H1 (cell line): ENCODE measurements at regions not wholly inside any gene's neighbourhood (a gene's known extent, or its start where the extent isn't known, plus 50 kb on each side); places are given as distances from the start of the nearest gene placed in this dataset.

Source experiments
- CTCF ChIA-PET: fragments of 300-600 bp; sonication (Branson Sonifier 250); formaldehyde crosslinking; loops from one replicate; lab custom pipeline; 2021; ENCODE audit not compliant: partially characterized antibody; lab: Charles Lee
- POLR2A ChIA-PET: fragments of 300-600 bp; sonication (Branson Sonifier 250); formaldehyde crosslinking; loops from one replicate; lab custom pipeline; 2021; ENCODE audit warnings: inconsistent platforms; ENCODE audit not compliant: partially characterized antibody; lab: Charles Lee
- DNase-seq, 2 experiments: peaks; one replicate each; pipeline versions ENCODE4 v3.0.0 to v3.0.0-alpha.2; 2010 to 2022; ENCODE audit warnings: low spot score in 2 of 2, low read depth in 1 of 2, mixed read lengths in 1 of 2
- FAIRE-seq: peaks from 2 replicates; lab custom pipeline; 2011; peaks lifted over from hg19 to GRCh38; lab: Jason Lieb, UNC
- H2AFZ ChIP-seq: 2 replicates; pipeline ENCODE4 v1.8.1; 2012; ENCODE audit warnings: low read length, inconsistent platforms
- H2AK5ac ChIP-seq: 2 replicates; pipeline ENCODE4 v1.6.1; 2013; ENCODE audit warnings: low read depth, low read length
- H2BK120ac ChIP-seq: replicated peaks from 2 replicates; pipeline ENCODE3; 2013; ENCODE audit warnings: low read depth, low read length, inconsistent platforms
- H2BK12ac ChIP-seq: 2 replicates; pipeline ENCODE4 v1.6.1; 2013; ENCODE audit warnings: low read depth, low read length
- H2BK15ac ChIP-seq: 2 replicates; pipeline ENCODE4 v1.6.1; 2013; ENCODE audit warnings: low read length
- H2BK20ac ChIP-seq: 2 replicates; pipeline ENCODE4 v1.6.1; 2013; ENCODE audit warnings: low read length
- H2BK5ac ChIP-seq: 2 replicates; pipeline ENCODE4 v1.6.1; 2013; ENCODE audit warnings: low read depth, low read length
- H3K14ac ChIP-seq: 2 replicates; pipeline ENCODE4 v1.6.1; 2013; ENCODE audit warnings: inconsistent platforms; ENCODE audit not compliant: insufficient read length
- H3K18ac ChIP-seq: 2 replicates; pipeline ENCODE4 v1.6.1; 2013; ENCODE audit warnings: low read length; ENCODE audit errors: extremely low read depth
- H3K23ac ChIP-seq: 2 replicates; pipeline ENCODE4 v1.6.1; 2013; ENCODE audit warnings: inconsistent platforms; ENCODE audit not compliant: insufficient read length
- H3K23me2 ChIP-seq: 2 replicates; pipeline ENCODE4 v1.6.1; 2013; ENCODE audit warnings: low read depth, low read length
- H3K27ac ChIP-seq: 2 replicates; pipeline ENCODE4 v1.6.1; 2011; ENCODE audit warnings: low read depth, low read length, inconsistent platforms
- H3K27me3 ChIP-seq, 4 experiments: replicated peaks in 1 of 4; 1 replicate in 1 of 4; 2 replicates in 3 of 4; pipeline versions ENCODE4 v1.6.1 to v1.8.1; 2011 to 2013; ENCODE audit warnings: low read length in 3 of 4, mild to moderate bottlenecking in 3 of 4, inconsistent platforms in 2 of 4, mixed read lengths in 2 of 4, moderate library complexity in 1 of 4; ENCODE audit not compliant: control insufficient read depth in 3 of 4, insufficient read depth in 3 of 4; ENCODE audit errors: extremely low read depth in 1 of 4
- H3K36me3 ChIP-seq, 4 experiments: 2 replicates each; pipeline versions ENCODE4 v1.6.1 to v1.8.1; 2011 to 2013; ENCODE audit warnings: mild to moderate bottlenecking in 4 of 4, low read length in 3 of 4, moderate library complexity in 2 of 4, control low read depth in 1 of 4, inconsistent platforms in 1 of 4; ENCODE audit not compliant: insufficient read depth in 4 of 4, control insufficient read depth in 2 of 4
- H3K4ac ChIP-seq: replicated peaks from 2 replicates; pipeline ENCODE3; 2013; ENCODE audit warnings: low read length, low read depth, mixed read lengths, inconsistent platforms; ENCODE audit not compliant: insufficient read length
- H3K4me1 ChIP-seq, 4 experiments: replicated peaks in 1 of 4; 1 replicate in 1 of 4; 2 replicates in 3 of 4; pipeline versions ENCODE4 v1.6.1 to v1.8.1; 2011 to 2013; ENCODE audit warnings: low read length in 3 of 4, inconsistent platforms in 2 of 4, mixed read lengths in 1 of 4; ENCODE audit not compliant: insufficient read depth in 4 of 4, control insufficient read depth in 3 of 4
- H3K4me2 ChIP-seq, 2 experiments: 2 replicates each; pipeline versions ENCODE4 v1.6.1 to v1.8.1; 2011 to 2013; ENCODE audit warnings: low read depth in 2 of 2, low read length in 2 of 2, control low read depth in 1 of 2, inconsistent platforms in 1 of 2, mild to moderate bottlenecking in 1 of 2; ENCODE audit not compliant: insufficient read depth in 1 of 2
- H3K4me3 ChIP-seq, 4 experiments: fragments of 200-600, 300-600 bp in 1 of 4; sonication (generic), shearing (Covaris generic), sonication (Bioruptor Twin) in 1 of 4; 2 replicates each; pipeline versions ENCODE4 v1.5.1 to v1.8.1; 2011 to 2016; ENCODE audit warnings: low read length in 4 of 4, low read depth in 3 of 4, control low read depth in 2 of 4, inconsistent platforms in 2 of 4, mild to moderate bottlenecking in 2 of 4, mixed read lengths in 1 of 4, moderate library complexity in 1 of 4; ENCODE audit not compliant: insufficient read depth in 2 of 4; ENCODE audit errors: extremely low read depth in 1 of 4
- H3K56ac ChIP-seq: replicated peaks from 2 replicates; pipeline ENCODE3; 2013; ENCODE audit warnings: low read depth, mild to moderate bottlenecking, mixed read lengths, low read length, inconsistent platforms; ENCODE audit not compliant: insufficient read length
- H3K79me1 ChIP-seq: 2 replicates; pipeline ENCODE4 v1.6.1; 2013; ENCODE audit warnings: low read depth, low read length, control low read depth
- H3K79me2 ChIP-seq, 2 experiments: 2 replicates each; pipeline versions ENCODE4 v1.6.1 to v1.8.1; 2012 to 2013; ENCODE audit warnings: low read length in 2 of 2, mild to moderate bottlenecking in 2 of 2, inconsistent platforms in 1 of 2; ENCODE audit not compliant: insufficient read depth in 2 of 2, control insufficient read depth in 1 of 2
- H3K9ac ChIP-seq, 4 experiments: replicated peaks in 1 of 4; 1 replicate in 1 of 4; 2 replicates in 3 of 4; pipeline versions ENCODE4 v1.6.1 to v1.8.1; 2011 to 2013; ENCODE audit warnings: low read depth in 3 of 4, low read length in 3 of 4, control low read depth in 2 of 4, mild to moderate bottlenecking in 2 of 4, moderate library complexity in 2 of 4, inconsistent platforms in 1 of 4; ENCODE audit errors: extremely low read depth in 1 of 4
- H3K9me3 ChIP-seq, 2 experiments: 2 replicates each; pipeline versions ENCODE4 v1.6.1 to v1.8.1; 2012 to 2013; ENCODE audit warnings: mild to moderate bottlenecking in 2 of 2, moderate library complexity in 2 of 2, control low read depth in 1 of 2, inconsistent platforms in 1 of 2, low read depth in 1 of 2, low read length in 1 of 2, mixed read lengths in 1 of 2; ENCODE audit not compliant: insufficient read depth in 2 of 2
- H4K20me1 ChIP-seq, 2 experiments: replicated peaks in 1 of 2; 2 replicates each; pipeline versions ENCODE3 to v1.8.1; 2011 to 2013; ENCODE audit warnings: inconsistent platforms in 2 of 2, low read length in 2 of 2, mild to moderate bottlenecking in 1 of 2; ENCODE audit not compliant: insufficient read depth in 2 of 2, control insufficient read depth in 1 of 2
- H4K5ac ChIP-seq: 2 replicates; pipeline ENCODE4 v1.6.1; 2013; ENCODE audit warnings: low read length, low read depth, mixed read lengths, inconsistent platforms; ENCODE audit not compliant: insufficient read length
- H4K8ac ChIP-seq: 2 replicates; pipeline ENCODE4 v1.8.0; 2013; ENCODE audit warnings: mild to moderate bottlenecking, moderate library complexity, low read length, inconsistent platforms; ENCODE audit not compliant: insufficient read depth; ENCODE audit errors: extremely low read depth
- H4K91ac ChIP-seq: replicated peaks from 2 replicates; pipeline ENCODE3; 2013; ENCODE audit warnings: low read length, mixed read lengths, inconsistent platforms; ENCODE audit not compliant: insufficient read length
- PHF8 ChIP-seq: fragments of 200-600 bp; sonication (generic); conservative IDR thresholded peaks from 2 replicates; pipeline ENCODE4 v1.7.1; 2012; ENCODE audit warnings: low read depth, mild to moderate bottlenecking, inconsistent platforms, low read length, moderate library complexity
- YY1 ChIP-seq: IDR thresholded peaks from 2 replicates; pipeline ENCODE4 v1.6.1; 2011; ENCODE audit warnings: low read depth, mild to moderate bottlenecking, low read length
- WGBS, 2 experiments: shearing (Covaris generic) in 1 of 2; methylation state at CpG; one replicate each; pipeline versions ENCODE4 v1.1.6 to v1.1.7; 2013 to 2015; ENCODE audit warnings: low lambda C conversion rate in 2 of 2, mixed read lengths in 2 of 2, inconsistent platforms in 1 of 2, low coverage in 1 of 2, missing lambda C conversion rate in 1 of 2; ENCODE audit not compliant: insufficient replicate concordance in 2 of 2, insufficient coverage in 1 of 2, insufficient read length in 1 of 2; ENCODE audit errors: extremely low coverage in 1 of 2, missing lambda C conversion rate in 1 of 2; 5-methylcytosine and 5-hydroxymethylcytosine counted together

DNA sequence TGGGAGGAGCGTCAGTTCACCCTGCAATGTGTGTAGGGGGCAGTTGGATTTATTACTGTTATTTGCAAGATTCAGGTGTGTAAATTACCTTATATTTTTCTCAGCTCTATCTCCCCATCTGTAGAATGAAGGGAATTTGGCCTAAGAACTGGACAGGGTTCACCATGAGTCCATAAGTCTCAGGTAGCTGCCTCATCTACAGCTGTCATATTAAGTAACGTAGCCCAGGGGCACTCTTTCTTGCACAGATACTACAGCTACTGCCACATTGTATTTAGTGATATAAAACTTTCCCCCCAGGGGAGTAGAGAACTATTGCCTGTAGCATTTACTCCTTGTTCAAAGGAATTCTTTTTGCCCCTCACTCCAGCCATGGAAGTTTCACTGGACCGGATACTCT, 301.4 kb upstream of the ZNF608 start:
- no peak overlapping the region for H3K23ac ChIP-seq
- H3K14ac ChIP-seq = no peak overlapping the region
- no peak overlapping the region for H2BK15ac ChIP-seq
- no peak overlapping the region for H2BK5ac ChIP-seq
- H2AK5ac ChIP-seq = no peak overlapping the region
- no peak overlapping the region for H2BK120ac ChIP-seq
- ChIA-PET CTCF (interaction anchor here (1.3 kb wide), 1 partner anchor 11 kb away, joined by 3 read pairs; no protein-coding TSS in a partner anchor), POLR2A (no interaction called here)
- H3K4me3 ChIP-seq = no peak overlapping the region
- H3K36me3 ChIP-seq = no peaks in the 10 kb centered on the region
- H3K23me2 ChIP-seq = 0 out of 2 replicates have a peak, but pooled peaks cover 2% of the 10 kb centered on the region
- H3K79me1 ChIP-seq = no peaks in the 10 kb centered on the region
- no peak overlapping the region for H3K4me2 ChIP-seq
- FAIRE-seq (no peak), DNase-seq (no peak)
- H4K20me1 ChIP-seq = no peaks in the 10 kb centered on the region
- H3K4me1 ChIP-seq = peaks cover 0 to 4% (median 1%) of the 10 kb centered on the region in 4 experiments; a peak in 2 of 7 replicates
- H3K27ac ChIP-seq = no peak overlapping the region
- no peaks in the 10 kb centered on the region for H3K27me3 ChIP-seq
- no peak overlapping the region for H2BK20ac ChIP-seq
- H3K9me3 ChIP-seq = peaks cover 0 to 3% of the 10 kb centered on the region in 2 experiments; a peak in 1 of 4 replicates
- no peak overlapping the region for H2BK12ac ChIP-seq
- H3K79me2 ChIP-seq = no peaks in the 10 kb centered on the region
- H3K4ac ChIP-seq = no peak overlapping the region
- H3K18ac ChIP-seq = no peak overlapping the region
- H4K91ac ChIP-seq = no peak overlapping the region
- H3K9ac ChIP-seq = no peak overlapping the region
- H3K56ac ChIP-seq = no peak overlapping the region
- H2AFZ ChIP-seq = no peak overlapping the region
- H4K8ac ChIP-seq = no peak overlapping the region
- no peak overlapping the region for H4K5ac ChIP-seq
- 96% methylated on average over 3 of the region's 3 CpGs; no CpG with 5 or more reads in 1 of the 2 experiments for WGBS, 2 experiments
- no peak for TF ChIP-seq PHF8
- no peak for TF ChIP-seq YY1
